ENCODE measurements at regions not wholly inside any gene's neighbourhood (a gene's known extent, or its start where the extent isn't known, plus 50 kb on each side); places are given as distances from the start of the nearest gene placed in this dataset.

DNA sequence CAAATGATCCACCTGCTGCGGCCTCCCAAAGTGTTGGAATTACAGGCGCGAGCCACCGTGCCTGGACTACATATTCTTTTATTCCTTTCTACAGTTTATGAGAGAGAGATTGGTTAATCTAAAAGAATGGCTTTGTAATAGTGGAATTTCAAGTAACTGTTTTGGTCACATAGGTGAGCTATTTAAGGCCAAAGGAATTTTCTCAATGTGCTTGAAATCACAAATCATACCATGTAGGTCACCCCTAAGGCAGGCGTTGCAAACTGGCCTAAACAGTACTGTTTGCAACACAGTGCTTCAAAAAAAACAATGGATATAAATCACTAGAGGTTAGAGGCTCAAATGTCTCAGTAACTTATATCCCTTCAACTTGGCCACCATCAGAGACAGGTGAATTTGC, 103.7 kb upstream of the PTPRR start:
- Mint-ChIP-seq H3K27me3 (ENCODE audit: low read depth) (no peaks in the 10 kb centered on the region), H3K4me1 (peaks cover 26 to 29% of the 10 kb centered on the region in 2 experiments), H3K4me3 (no peak overlapping the region), H3K27ac (no peak overlapping the region), H3K36me3 (ENCODE audit: insufficient read depth in 1 of 3, low read depth in 3 of 3) (no peaks in the 10 kb centered on the region), H3K9me3 (no peaks in the 10 kb centered on the region)
- TF ChIP-seq, protein P1, sequence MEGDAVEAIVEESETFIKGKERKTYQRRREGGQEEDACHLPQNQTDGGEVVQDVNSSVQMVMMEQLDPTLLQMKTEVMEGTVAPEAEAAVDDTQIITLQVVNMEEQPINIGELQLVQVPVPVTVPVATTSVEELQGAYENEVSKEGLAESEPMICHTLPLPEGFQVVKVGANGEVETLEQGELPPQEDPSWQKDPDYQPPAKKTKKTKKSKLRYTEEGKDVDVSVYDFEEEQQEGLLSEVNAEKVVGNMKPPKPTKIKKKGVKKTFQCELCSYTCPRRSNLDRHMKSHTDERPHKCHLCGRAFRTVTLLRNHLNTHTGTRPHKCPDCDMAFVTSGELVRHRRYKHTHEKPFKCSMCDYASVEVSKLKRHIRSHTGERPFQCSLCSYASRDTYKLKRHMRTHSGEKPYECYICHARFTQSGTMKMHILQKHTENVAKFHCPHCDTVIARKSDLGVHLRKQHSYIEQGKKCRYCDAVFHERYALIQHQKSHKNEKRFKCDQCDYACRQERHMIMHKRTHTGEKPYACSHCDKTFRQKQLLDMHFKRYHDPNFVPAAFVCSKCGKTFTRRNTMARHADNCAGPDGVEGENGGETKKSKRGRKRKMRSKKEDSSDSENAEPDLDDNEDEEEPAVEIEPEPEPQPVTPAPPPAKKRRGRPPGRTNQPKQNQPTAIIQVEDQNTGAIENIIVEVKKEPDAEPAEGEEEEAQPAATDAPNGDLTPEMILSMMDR (conservative IDR thresholded peaks at IDR 0.05) = no peak
- H3K9ac ChIP-seq (ENCODE audit: extremely low read depth, insufficient read length, low read length) = no peak overlapping the region
- H3K4me1 ChIP-seq (ENCODE audit: insufficient read depth, low read length) = no peaks in the 10 kb centered on the region; the same call in 1 of the 2 replicates
- H4K5ac ChIP-seq (ENCODE audit: insufficient read length, low read depth, low read length) = no peak overlapping the region
- no peak overlapping the region for H3K14ac ChIP-seq (ENCODE audit: insufficient read depth, low read length)
- H3K79me1 ChIP-seq (ENCODE audit: insufficient read depth, low read depth, low read length, poor library complexity, severe bottlenecking) = no peaks in the 10 kb centered on the region
- no peak overlapping the region for H3K56ac ChIP-seq (ENCODE audit: insufficient read length, low read depth, low read length)
- no peak overlapping the region for H2BK5ac ChIP-seq (ENCODE audit: insufficient read length, low read length)
- no peak for DNase-seq
- H4K91ac ChIP-seq (ENCODE audit: insufficient read length, low read depth, low read length) = no peak overlapping the region
- no peaks in the 10 kb centered on the region for H3K23me2 ChIP-seq (ENCODE audit: insufficient read length, low read depth, low read length, poor library complexity, severe bottlenecking)
- H3K9me3 ChIP-seq (ENCODE audit: control insufficient read depth, low read depth, low read length) = no peaks in the 10 kb centered on the region
- no peak overlapping the region for H2BK20ac ChIP-seq (ENCODE audit: low read depth, low read length, poor library complexity, severe bottlenecking)
- H4K20me1 ChIP-seq (ENCODE audit: control insufficient read depth, insufficient read depth, insufficient read length) = no peaks in the 10 kb centered on the region
- H3K4ac ChIP-seq (ENCODE audit: low read depth, low read length) = no peak overlapping the region
- no peak overlapping the region for H3K18ac ChIP-seq (ENCODE audit: insufficient read length, low read depth, low read length)
- no peak overlapping the region for H3K4me2 ChIP-seq (ENCODE audit: insufficient read depth, insufficient read length, low read length)
- H3K27ac ChIP-seq (ENCODE audit: insufficient read length, low read depth, low read length) = no peak overlapping the region
- no peaks in the 10 kb centered on the region for H3K79me2 ChIP-seq (ENCODE audit: insufficient read depth, low read length)
- no peak overlapping the region for H2AK5ac ChIP-seq (ENCODE audit: insufficient read length, low read length)
- H2BK15ac ChIP-seq (ENCODE audit: low read depth, low read length) = no peak overlapping the region
- no peak overlapping the region for H3T11ph ChIP-seq (ENCODE audit: low read length)
- no CpG with 5 or more reads among the region's 5 CpGs for WGBS (ENCODE audit: extremely low coverage, insufficient read length, low lambda C conversion rate)
- H4K8ac ChIP-seq (replicated peaks; ENCODE audit: insufficient read length, low read depth, low read length) = no peak overlapping the region
- no peak overlapping the region for H2BK120ac ChIP-seq (ENCODE audit: low read depth, low read length, poor library complexity, severe bottlenecking)
- H2BK12ac ChIP-seq (ENCODE audit: insufficient read length, low read depth, low read length) = no peak overlapping the region
- no peak overlapping the region for H2AFZ ChIP-seq (ENCODE audit: low read length)
- H3K23ac ChIP-seq (ENCODE audit: insufficient read length, low read depth, low read length) = no peak overlapping the region
- no peaks in the 10 kb centered on the region for H3K27me3 ChIP-seq (ENCODE audit: insufficient read depth, low read length)

All from H9 (cell line).